GM12891 (cell line): ENCODE measurements at regions not wholly inside any gene's neighbourhood (a gene's known extent, or its start where the extent isn't known, plus 50 kb on each side); places are given as distances from the start of the nearest gene placed in this dataset.

Source experiments
- PAX5 ChIP-seq: IDR thresholded peaks from 2 replicates; pipeline ENCODE4 v1.6.1; 2011; ENCODE audit warnings: low read length, moderate library complexity, mild to moderate bottlenecking; ENCODE audit not compliant: insufficient read depth, severe bottlenecking
- POLR2A ChIP-seq: IDR thresholded peaks from 2 replicates; pipeline ENCODE4 v1.6.1; 2011; ENCODE audit warnings: low read depth, low read length, control low read depth
- POLR2AphosphoS5 ChIP-seq: IDR thresholded peaks from 2 replicates; pipeline ENCODE4 v1.6.1; 2011; ENCODE audit warnings: low read depth, low read length, control low read depth
- POU2F2 ChIP-seq: IDR thresholded peaks from 2 replicates; pipeline ENCODE4 v1.6.1; 2011; ENCODE audit warnings: low read depth, mild to moderate bottlenecking, control low read depth, low read length, moderate library complexity
- SPI1 ChIP-seq: IDR thresholded peaks from 2 replicates; pipeline ENCODE4 v1.6.1; 2011; ENCODE audit warnings: low read depth, low read length, control low read depth
- TAF1 ChIP-seq: IDR thresholded peaks from 2 replicates; pipeline ENCODE4 v1.6.1; 2011; ENCODE audit warnings: low read depth, low read length, control low read depth

DNA sequence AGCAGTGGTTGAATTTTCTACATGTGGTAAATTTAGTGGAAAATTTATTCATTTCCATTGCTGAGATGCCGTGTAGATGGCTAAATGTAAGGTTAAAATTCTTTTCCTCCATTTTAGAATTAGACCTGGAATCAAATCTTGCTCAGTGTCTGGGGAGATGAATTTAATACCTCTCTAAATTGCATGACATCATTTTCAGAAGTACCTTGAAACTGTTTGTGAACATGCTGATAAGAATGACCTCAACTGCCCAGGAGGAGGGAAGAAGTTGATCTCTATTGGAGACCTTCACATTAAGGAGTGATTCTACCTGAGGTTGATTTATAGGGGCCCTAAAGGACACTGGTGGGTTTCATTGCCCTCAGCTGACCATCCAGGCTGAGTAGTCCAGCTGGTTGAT is 116.7 kb upstream of the EGFLAM start:
- TF ChIP-seq POLR2A (no peak), POLR2AphosphoS5 (no peak), TAF1 (no peak), PAX5 (no peak), SPI1 (no peak), POU2F2 (no peak)
